H9 (cell line): ENCODE measurements at regions not wholly inside any gene's neighbourhood (a gene's known extent, or its start where the extent isn't known, plus 50 kb on each side); places are given as distances from the start of the nearest gene placed in this dataset.

ENCODE experiments used
- DNase-seq: peaks from one replicate; pipeline ENCODE4 v3.0.0-alpha.2; 2017
- H2AFZ ChIP-seq: one replicate; pipeline ENCODE4 v1.6.1; 2013; ENCODE audit warnings: mild to moderate bottlenecking, low read length, control low read depth, moderate library complexity
- H2AK5ac ChIP-seq: 2 replicates; pipeline ENCODE4 v1.6.1; 2013; ENCODE audit warnings: low read length, control low read depth, mixed read lengths; ENCODE audit not compliant: insufficient read length
- H2BK120ac ChIP-seq: one replicate; pipeline ENCODE4 v1.6.1; 2013; ENCODE audit warnings: low read depth, mild to moderate bottlenecking, low read length, control low read depth, inconsistent platforms; ENCODE audit not compliant: poor library complexity, severe bottlenecking
- H2BK12ac ChIP-seq: 2 replicates; pipeline ENCODE4 v1.6.1; 2013; ENCODE audit warnings: low read length, control low read depth, mixed read lengths, low read depth; ENCODE audit not compliant: insufficient read length
- H2BK15ac ChIP-seq: 2 replicates; pipeline ENCODE4 v1.6.1; 2013; ENCODE audit warnings: low read depth, low read length, control low read depth
- H2BK20ac ChIP-seq: one replicate; pipeline ENCODE4 v1.6.1; 2013; ENCODE audit warnings: low read depth, mild to moderate bottlenecking, low read length, control low read depth, inconsistent platforms; ENCODE audit not compliant: poor library complexity, severe bottlenecking
- H2BK5ac ChIP-seq: 2 replicates; pipeline ENCODE4 v1.6.1; 2013; ENCODE audit warnings: low read length, control low read depth, mixed read lengths; ENCODE audit not compliant: insufficient read length
- H3K14ac ChIP-seq: 2 replicates; pipeline ENCODE4 v1.6.1; 2013; ENCODE audit warnings: low read length, control low read depth; ENCODE audit not compliant: insufficient read depth
- H3K18ac ChIP-seq: 2 replicates; pipeline ENCODE4 v1.6.1; 2013; ENCODE audit warnings: low read depth, mild to moderate bottlenecking, mixed read lengths, low read length, control low read depth; ENCODE audit not compliant: insufficient read length
- H3K23ac ChIP-seq: 2 replicates; pipeline ENCODE4 v1.6.1; 2013; ENCODE audit warnings: low read length, control low read depth, mixed read lengths, low read depth; ENCODE audit not compliant: insufficient read length
- H3K23me2 ChIP-seq: 2 replicates; pipeline ENCODE4 v1.6.1; 2013; ENCODE audit warnings: low read depth, mild to moderate bottlenecking, mixed read lengths, low read length, control low read depth; ENCODE audit not compliant: insufficient read length, poor library complexity, severe bottlenecking
- H3K27ac ChIP-seq: 2 replicates; pipeline ENCODE4 v1.5.1; 2013; ENCODE audit warnings: low read length, control low read depth, mixed read lengths, low read depth; ENCODE audit not compliant: insufficient read length
- H3K27me3 ChIP-seq: 2 replicates; pipeline ENCODE4 v1.6.1; 2013; ENCODE audit warnings: low read length, control low read depth, inconsistent platforms; ENCODE audit not compliant: insufficient read depth
- H3K4ac ChIP-seq: 2 replicates; pipeline ENCODE4 v1.6.1; 2013; ENCODE audit warnings: low read depth, mild to moderate bottlenecking, control low read depth, inconsistent platforms, low read length, moderate library complexity
- H3K4me1 ChIP-seq: 2 replicates; pipeline ENCODE4 v1.6.1; 2013; ENCODE audit warnings: low read length, control low read depth, inconsistent platforms; ENCODE audit not compliant: insufficient read depth
- H3K4me2 ChIP-seq: 2 replicates; pipeline ENCODE4 v1.6.1; 2013; ENCODE audit warnings: low read length, control low read depth, mixed read lengths; ENCODE audit not compliant: insufficient read length, insufficient read depth
- H3K56ac ChIP-seq: 2 replicates; pipeline ENCODE4 v1.6.1; 2013; ENCODE audit warnings: low read depth, mild to moderate bottlenecking, mixed read lengths, low read length, control low read depth; ENCODE audit not compliant: insufficient read length
- H3K79me1 ChIP-seq: 2 replicates; pipeline ENCODE4 v1.6.1; 2013; ENCODE audit warnings: low read depth, mild to moderate bottlenecking, moderate library complexity, low read length, control low read depth, inconsistent platforms; ENCODE audit not compliant: insufficient read depth, poor library complexity, severe bottlenecking
- H3K79me2 ChIP-seq: 2 replicates; pipeline ENCODE4 v1.6.1; 2013; ENCODE audit warnings: low read length, control low read depth, inconsistent platforms; ENCODE audit not compliant: insufficient read depth
- H3K9ac ChIP-seq: 2 replicates; pipeline ENCODE4 v1.6.1; 2013; ENCODE audit warnings: low read length, control low read depth, mixed read lengths; ENCODE audit not compliant: insufficient read length; ENCODE audit errors: extremely low read depth
- H3K9me3 ChIP-seq: one replicate; pipeline ENCODE4 v1.6.1; 2013; ENCODE audit warnings: low read depth, low read length, inconsistent platforms; ENCODE audit not compliant: control insufficient read depth
- H3T11ph ChIP-seq: one replicate; pipeline ENCODE4 v1.6.1; 2013; ENCODE audit warnings: mild to moderate bottlenecking, low read length, control low read depth, inconsistent platforms
- H4K20me1 ChIP-seq: one replicate; pipeline ENCODE4 v1.6.1; 2013; ENCODE audit not compliant: control insufficient read depth, insufficient read length, insufficient read depth
- H4K5ac ChIP-seq: 2 replicates; pipeline ENCODE4 v1.6.1; 2013; ENCODE audit warnings: low read depth, mild to moderate bottlenecking, mixed read lengths, low read length, control low read depth; ENCODE audit not compliant: insufficient read length
- H4K8ac ChIP-seq: replicated peaks from 2 replicates; pipeline ENCODE4 v1.6.1; 2013; ENCODE audit warnings: low read length, control low read depth, mixed read lengths, low read depth; ENCODE audit not compliant: insufficient read length
- H4K91ac ChIP-seq: 2 replicates; pipeline ENCODE4 v1.6.1; 2013; ENCODE audit warnings: low read depth, mild to moderate bottlenecking, moderate library complexity, mixed read lengths, low read length, control low read depth; ENCODE audit not compliant: insufficient read length
- H3K27ac Mint-ChIP-seq, 3 experiments: 2 replicates in 2 of 3; 3 replicates in 1 of 3; pipeline ENCODE4 v1.8.0; 2020 to 2021; ENCODE audit warnings: mixed read lengths in 3 of 3, mild to moderate bottlenecking in 1 of 3, moderate library complexity in 1 of 3
- H3K27me3 Mint-ChIP-seq: 2 replicates; pipeline ENCODE4 v1.8.0; 2021; ENCODE audit warnings: low read depth, mild to moderate bottlenecking, moderate library complexity, mixed read lengths
- H3K36me3 Mint-ChIP-seq, 3 experiments: 2 replicates in 2 of 3; 3 replicates in 1 of 3; pipeline ENCODE4 v1.8.0; 2020 to 2021; ENCODE audit warnings: low read depth in 3 of 3, mixed read lengths in 3 of 3; ENCODE audit not compliant: insufficient read depth in 1 of 3
- H3K4me1 Mint-ChIP-seq, 2 experiments: 2 replicates each; pipeline ENCODE4 v1.8.0; 2020; ENCODE audit warnings: mixed read lengths in 2 of 2
- H3K4me3 Mint-ChIP-seq, 2 experiments: 2 replicates in 1 of 2; 3 replicates in 1 of 2; pipeline ENCODE4 v1.8.0; 2020 to 2021; ENCODE audit warnings: mild to moderate bottlenecking in 2 of 2, mixed read lengths in 2 of 2, moderate library complexity in 1 of 2
- H3K9me3 Mint-ChIP-seq, 2 experiments: 2 replicates in 1 of 2; 3 replicates in 1 of 2; pipeline ENCODE4 v1.8.0; 2020; ENCODE audit warnings: mild to moderate bottlenecking in 2 of 2, mixed read lengths in 2 of 2, moderate library complexity in 1 of 2
- WGBS: extraction: QIAGEN DNeasy Blood & Tissue Kit; methylation state at CpG from one replicate; pipeline ENCODE4 v1.1.7; 2013; ENCODE audit warnings: missing lambda C conversion rate, low lambda C conversion rate, mixed read lengths; ENCODE audit not compliant: insufficient read length; ENCODE audit errors: extremely low coverage; 5-methylcytosine and 5-hydroxymethylcytosine counted together
- TF ChIP-seq, protein P1 (sequence below): fragments of 200-600 bp; sonication (generic); conservative IDR thresholded peaks from 3 replicates; pipeline ENCODE4 v1.8.0; 2021; ENCODE audit warnings: antibody characterized with exemption, mild to moderate bottlenecking

DNA sequence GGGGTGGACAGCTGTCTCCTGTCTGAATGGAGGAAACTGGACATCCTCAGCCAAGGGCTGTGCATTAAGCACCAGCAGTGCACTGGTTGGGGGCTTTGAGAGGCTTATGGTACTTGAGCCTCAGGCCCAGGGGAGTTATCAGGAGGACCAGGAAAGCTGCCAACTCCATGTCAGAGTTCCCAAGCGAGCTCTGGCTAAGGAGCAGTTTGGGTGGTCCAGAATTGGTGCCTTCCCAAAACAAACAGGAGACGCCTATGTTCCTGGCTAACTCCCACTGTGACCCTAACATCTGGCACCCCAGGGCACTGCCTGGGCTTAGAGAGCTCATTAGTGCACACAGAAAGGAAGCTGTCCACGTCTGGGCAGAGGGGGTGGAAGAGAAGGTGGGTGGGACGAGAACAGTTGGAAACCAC lies 408.6 kb upstream of the NPVF start:
- no peaks in the 10 kb centered on the region; the same call in none of the 2 replicates for H3K27me3 Mint-ChIP-seq
- Histone ChIP-seq H3K9me3 (no peaks in the 10 kb centered on the region), H3K56ac (no peak overlapping the region), H3K27ac (no peak overlapping the region), H4K8ac (no peak overlapping the region), H3K79me1 (no peaks in the 10 kb centered on the region), H3K23ac (no peak overlapping the region), H3K4me2 (no peak overlapping the region), H4K20me1 (no peaks in the 10 kb centered on the region), H3K14ac (no peak overlapping the region), H2AFZ (no peak overlapping the region), H3K4ac (no peak overlapping the region), H2BK120ac (no peak overlapping the region), H2BK12ac (no peak overlapping the region), H3K27me3 (no peaks in the 10 kb centered on the region), H3K18ac (no peak overlapping the region), H2AK5ac (no peak overlapping the region), H3K23me2 (no peaks in the 10 kb centered on the region), H3K79me2 (no peaks in the 10 kb centered on the region), H4K5ac (no peak overlapping the region), H4K91ac (no peak overlapping the region), H2BK20ac (no peak overlapping the region), H3K4me1 (no peaks in the 10 kb centered on the region), H2BK5ac (no peak overlapping the region), H3K9ac (no peak overlapping the region), H3T11ph (no peak overlapping the region), H2BK15ac (no peak overlapping the region)
- no peaks in the 10 kb centered on the region for H3K4me1 Mint-ChIP-seq
- DNase-seq, result no peak
- H3K9me3 Mint-ChIP-seq, result no peaks in the 10 kb centered on the region
- TF ChIP-seq, protein P1, sequence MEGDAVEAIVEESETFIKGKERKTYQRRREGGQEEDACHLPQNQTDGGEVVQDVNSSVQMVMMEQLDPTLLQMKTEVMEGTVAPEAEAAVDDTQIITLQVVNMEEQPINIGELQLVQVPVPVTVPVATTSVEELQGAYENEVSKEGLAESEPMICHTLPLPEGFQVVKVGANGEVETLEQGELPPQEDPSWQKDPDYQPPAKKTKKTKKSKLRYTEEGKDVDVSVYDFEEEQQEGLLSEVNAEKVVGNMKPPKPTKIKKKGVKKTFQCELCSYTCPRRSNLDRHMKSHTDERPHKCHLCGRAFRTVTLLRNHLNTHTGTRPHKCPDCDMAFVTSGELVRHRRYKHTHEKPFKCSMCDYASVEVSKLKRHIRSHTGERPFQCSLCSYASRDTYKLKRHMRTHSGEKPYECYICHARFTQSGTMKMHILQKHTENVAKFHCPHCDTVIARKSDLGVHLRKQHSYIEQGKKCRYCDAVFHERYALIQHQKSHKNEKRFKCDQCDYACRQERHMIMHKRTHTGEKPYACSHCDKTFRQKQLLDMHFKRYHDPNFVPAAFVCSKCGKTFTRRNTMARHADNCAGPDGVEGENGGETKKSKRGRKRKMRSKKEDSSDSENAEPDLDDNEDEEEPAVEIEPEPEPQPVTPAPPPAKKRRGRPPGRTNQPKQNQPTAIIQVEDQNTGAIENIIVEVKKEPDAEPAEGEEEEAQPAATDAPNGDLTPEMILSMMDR, result no peak
- no CpG with 5 or more reads among the region's 4 CpGs for WGBS
- no peaks in the 10 kb centered on the region for H3K36me3 Mint-ChIP-seq
- H3K4me3 Mint-ChIP-seq, result no peak overlapping the region
- H3K27ac Mint-ChIP-seq, result no peak overlapping the region
